A673 (cell line): ENCODE measurements at regions not wholly inside any gene's neighbourhood (a gene's known extent, or its start where the extent isn't known, plus 50 kb on each side); places are given as distances from the start of the nearest gene placed in this dataset.
A peak's percentile ranks its signal among the peaks of the same experiment; 100 is the strongest.

Experiments used
- BruUV-seq: library from RNA; stranded (reverse); fragments of 400-500 nt; replicated peaks from 2 replicates; lab custom pipeline; 2021; lab: Mats Ljungman, UMichigan
- CTCF ChIA-PET: fragments of 300-600 bp; sonication (Branson Sonifier 250); formaldehyde crosslinking; loops from one replicate; lab custom pipeline; 2022; ENCODE audit warnings: antibody characterized with exemption; lab: Charles Lee
- POLR2A ChIA-PET: fragments of 300-600 bp; sonication (Branson Sonifier 250); formaldehyde crosslinking; loops from one replicate; lab custom pipeline; 2022; ENCODE audit warnings: antibody characterized with exemption; ENCODE audit not compliant: low non-redundant PET; lab: Charles Lee
- DNase-seq: peaks from one replicate; pipeline ENCODE4 v3.0.0-alpha.2; 2015; ENCODE audit warnings: low spot score
- H3K27ac ChIP-seq: fragments of 200-600 bp; sonication (generic); 2 replicates; pipeline ENCODE4 v1.5.1; 2016; ENCODE audit warnings: mixed run types, low read depth, mild to moderate bottlenecking, mixed read lengths, antibody characterized with exemption, low read length; ENCODE audit not compliant: poor library complexity, severe bottlenecking
- H3K27me3 ChIP-seq: fragments of 200-600 bp; sonication (generic); replicated peaks from 2 replicates; pipeline ENCODE4 v1.6.1; 2017; ENCODE audit warnings: mixed run types, low read depth, mild to moderate bottlenecking, mixed read lengths, antibody characterized with exemption, low read length; ENCODE audit not compliant: insufficient read depth, poor library complexity
- H3K36me3 ChIP-seq: fragments of 200-600 bp; sonication (generic); 2 replicates; pipeline ENCODE4 v1.6.1; 2016; ENCODE audit warnings: mixed run types, mild to moderate bottlenecking, mixed read lengths, antibody characterized with exemption, low read length; ENCODE audit not compliant: insufficient read depth, poor library complexity, severe bottlenecking
- H3K4me1 ChIP-seq: fragments of 200-600 bp; sonication (generic); 2 replicates; pipeline ENCODE4 v1.6.1; 2017; ENCODE audit warnings: mixed run types, mild to moderate bottlenecking, mixed read lengths, antibody characterized with exemption, low read length; ENCODE audit not compliant: insufficient read depth, poor library complexity, severe bottlenecking
- H3K4me3 ChIP-seq: fragments of 200-600 bp; sonication (generic); 2 replicates; pipeline ENCODE4 v1.5.1; 2016; ENCODE audit warnings: low read depth, mixed run types, mild to moderate bottlenecking, mixed read lengths, low read length; ENCODE audit not compliant: poor library complexity, severe bottlenecking
- H3K9me3 ChIP-seq: fragments of 200-600 bp; sonication (generic); 2 replicates; pipeline ENCODE4 v1.6.1; 2016; ENCODE audit warnings: mixed run types, low read depth, mild to moderate bottlenecking, mixed read lengths, antibody characterized with exemption, low read length; ENCODE audit not compliant: poor library complexity, severe bottlenecking
- CTCF ChIP-seq: fragments of 300-800, 200-600 bp; sonication (generic); conservative IDR thresholded peaks from 2 replicates; pipeline ENCODE4 v1.5.1; 2017; ENCODE audit warnings: low read depth, mild to moderate bottlenecking, antibody characterized with exemption, low read length, moderate library complexity, mixed read lengths
- EZH2 ChIP-seq: fragments of 200-600 bp; sonication (generic); IDR thresholded peaks from 2 replicates; pipeline ENCODE4 v1.6.1; 2017; ENCODE audit warnings: borderline replicate concordance, low read depth, mild to moderate bottlenecking, mixed read lengths, antibody characterized with exemption, low read length; ENCODE audit not compliant: poor library complexity, severe bottlenecking
- intact Hi-C: fragments of 100-400 bp; cut with micrococcal nuclease; formaldehyde crosslinking; loops from one replicate; pipeline ENCODE4 v1.10.0; 2022; ENCODE audit not compliant: unreplicated experiment

GRCh38 chr12:78584695-78585094, 279.9 kb upstream of the SYT1 start:
- TF ChIP-seq EZH2: no peak
- TF ChIP-seq CTCF: peak; percentile 44
- CTCF ChIA-PET: no interaction called here
- intact Hi-C loops: loop anchor here (5.0 kb wide), 1 partner anchor 402 kb away; no protein-coding TSS in a partner anchor
- H3K4me1 ChIP-seq: peaks cover 7% of the 10 kb centered on the region
- peaks cover 27% of the 10 kb centered on the region for H3K9me3 ChIP-seq
- H3K4me3 ChIP-seq: no peak overlapping the region
- no peaks in the 10 kb centered on the region for H3K36me3 ChIP-seq
- POLR2A ChIA-PET: no interaction called here
- H3K27me3 ChIP-seq: no peaks in the 10 kb centered on the region
- BruUV-seq: no TSS peak
- DNase-seq: peak; percentile 46
- H3K27ac ChIP-seq: no peak overlapping the region

GRCh38 chr12:78585132-78585531, 279.4 kb upstream of the SYT1 start:
- Histone ChIP-seq H3K4me1 (peaks cover 5% of the 10 kb centered on the region), H3K4me3 (no peak overlapping the region), H3K27ac (no peak overlapping the region), H3K36me3 (no peaks in the 10 kb centered on the region), H3K27me3 (no peaks in the 10 kb centered on the region), H3K9me3 (peaks cover 27% of the 10 kb centered on the region)
- no TSS peak for BruUV-seq
- intact Hi-C loops: no loop called here
- no peak for DNase-seq
- ChIA-PET CTCF (no interaction called here), POLR2A (no interaction called here)
- no peak for TF ChIP-seq EZH2
- no peak for TF ChIP-seq CTCF

- no peaks in the 10 kb centered on the region for H3K27me3 ChIP-seq
- no peak for DNase-seq
- ChIA-PET POLR2A (no interaction called here), CTCF (no interaction called here)
- intact Hi-C loops: no loop called here
- H3K36me3 ChIP-seq: no peaks in the 10 kb centered on the region
- H3K27ac ChIP-seq: no peak overlapping the region
- H3K4me3 ChIP-seq: no peak overlapping the region
- TF ChIP-seq CTCF: no peak
- TF ChIP-seq EZH2: no peak
- peaks cover 27% of the 10 kb centered on the region for H3K9me3 ChIP-seq
- no TSS peak for BruUV-seq
- H3K4me1 ChIP-seq: no peaks in the 10 kb centered on the region
Measured at GRCh38 chr12:78586790-78587189, 277.8 kb upstream of the SYT1 start.
